ENCODE measurements at regions not wholly inside any gene's neighbourhood (a gene's known extent, or its start where the extent isn't known, plus 50 kb on each side); places are given as distances from the start of the nearest gene placed in this dataset.

DNA sequence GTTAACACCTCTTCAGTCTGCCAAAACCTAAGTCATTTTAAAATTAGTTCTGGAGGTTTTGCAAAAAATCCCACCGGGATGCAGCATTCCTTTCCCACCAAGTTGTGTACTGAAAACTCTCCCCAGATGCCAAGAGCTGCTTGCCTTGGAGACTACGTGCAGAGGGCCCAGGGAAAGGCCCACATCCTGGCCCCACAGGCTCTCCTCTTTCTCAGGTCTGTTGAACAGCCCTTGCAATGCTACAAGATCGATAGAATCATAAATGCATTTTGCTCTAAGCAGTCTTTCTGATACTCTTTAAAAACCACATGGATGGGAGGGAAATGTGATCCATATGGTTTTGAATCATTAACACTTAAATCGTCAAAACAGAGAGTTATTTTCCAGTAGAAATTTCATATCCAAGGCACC lies 126.7 kb upstream of the ZMIZ1 start:
- no peak overlapping the region for H3K4me3 Mint-ChIP-seq (ENCODE audit: unreplicated experiment)
- peaks cover 30% of the 10 kb centered on the region for H3K4me1 Mint-ChIP-seq (ENCODE audit: low read depth)

DNA sequence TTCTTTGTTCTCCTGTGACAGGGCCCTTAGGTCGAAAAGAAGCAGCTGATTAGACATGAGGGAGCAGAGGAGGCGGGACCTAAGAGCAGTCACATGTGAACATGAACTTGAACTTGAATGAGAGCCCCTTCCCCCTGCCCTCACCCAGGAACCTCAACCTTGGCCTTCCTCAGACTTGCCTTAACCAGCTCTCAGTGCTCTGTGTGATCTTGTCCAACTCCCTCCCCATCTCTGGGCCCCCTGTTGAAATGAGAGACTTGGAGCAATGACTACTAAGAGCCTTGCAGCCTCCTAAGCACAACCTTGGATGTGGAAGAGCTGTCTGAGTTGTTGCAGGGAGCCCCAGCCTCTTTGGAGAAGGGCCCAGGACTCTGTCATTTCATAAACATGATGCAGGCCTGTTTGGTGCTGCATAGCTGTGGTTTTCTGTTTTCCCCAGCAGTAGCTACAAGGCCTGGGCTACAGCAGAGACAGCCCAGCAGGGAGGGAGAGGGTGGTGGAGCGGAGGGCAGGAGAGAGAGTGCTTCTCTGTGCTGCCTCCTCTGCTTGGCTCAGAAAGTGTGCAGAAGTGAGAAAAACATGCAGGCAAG lies 123.9 kb upstream of the ZMIZ1 start:
- TF ChIP-seq, protein P1, sequence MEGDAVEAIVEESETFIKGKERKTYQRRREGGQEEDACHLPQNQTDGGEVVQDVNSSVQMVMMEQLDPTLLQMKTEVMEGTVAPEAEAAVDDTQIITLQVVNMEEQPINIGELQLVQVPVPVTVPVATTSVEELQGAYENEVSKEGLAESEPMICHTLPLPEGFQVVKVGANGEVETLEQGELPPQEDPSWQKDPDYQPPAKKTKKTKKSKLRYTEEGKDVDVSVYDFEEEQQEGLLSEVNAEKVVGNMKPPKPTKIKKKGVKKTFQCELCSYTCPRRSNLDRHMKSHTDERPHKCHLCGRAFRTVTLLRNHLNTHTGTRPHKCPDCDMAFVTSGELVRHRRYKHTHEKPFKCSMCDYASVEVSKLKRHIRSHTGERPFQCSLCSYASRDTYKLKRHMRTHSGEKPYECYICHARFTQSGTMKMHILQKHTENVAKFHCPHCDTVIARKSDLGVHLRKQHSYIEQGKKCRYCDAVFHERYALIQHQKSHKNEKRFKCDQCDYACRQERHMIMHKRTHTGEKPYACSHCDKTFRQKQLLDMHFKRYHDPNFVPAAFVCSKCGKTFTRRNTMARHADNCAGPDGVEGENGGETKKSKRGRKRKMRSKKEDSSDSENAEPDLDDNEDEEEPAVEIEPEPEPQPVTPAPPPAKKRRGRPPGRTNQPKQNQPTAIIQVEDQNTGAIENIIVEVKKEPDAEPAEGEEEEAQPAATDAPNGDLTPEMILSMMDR (IDR thresholded peaks at IDR 0.05) = peak; percentile 50
- no peaks in the 10 kb centered on the region for H3K27me3 Mint-ChIP-seq (ENCODE audit: low read depth)
- peaks cover 6% of the 10 kb centered on the region for H3K9me3 Mint-ChIP-seq (ENCODE audit: low read depth)
- H3K4me1 Mint-ChIP-seq (ENCODE audit: low read depth) = peaks cover 30% of the 10 kb centered on the region
- H3K4me3 Mint-ChIP-seq (ENCODE audit: unreplicated experiment) = no peak overlapping the region
- peak overlapping the region; percentile 86 for H3K27ac Mint-ChIP-seq (ENCODE audit: unreplicated experiment)
- DNase-seq (ENCODE audit: low spot score) = no peak
- H3K36me3 Mint-ChIP-seq (ENCODE audit: low read depth) = no peaks in the 10 kb centered on the region

More for the DNA sequence above, 126.7 kb upstream of the ZMIZ1 start:
- TF ChIP-seq, protein P1 (IDR thresholded peaks at IDR 0.05) = no peak
- Mint-ChIP-seq H3K36me3 (ENCODE audit: low read depth) (no peaks in the 10 kb centered on the region), H3K27ac (ENCODE audit: unreplicated experiment) (no peak overlapping the region), H3K27me3 (ENCODE audit: low read depth) (no peaks in the 10 kb centered on the region), H3K9me3 (ENCODE audit: low read depth) (peaks cover 6% of the 10 kb centered on the region)
- no peak for DNase-seq (ENCODE audit: low spot score)

DNA sequence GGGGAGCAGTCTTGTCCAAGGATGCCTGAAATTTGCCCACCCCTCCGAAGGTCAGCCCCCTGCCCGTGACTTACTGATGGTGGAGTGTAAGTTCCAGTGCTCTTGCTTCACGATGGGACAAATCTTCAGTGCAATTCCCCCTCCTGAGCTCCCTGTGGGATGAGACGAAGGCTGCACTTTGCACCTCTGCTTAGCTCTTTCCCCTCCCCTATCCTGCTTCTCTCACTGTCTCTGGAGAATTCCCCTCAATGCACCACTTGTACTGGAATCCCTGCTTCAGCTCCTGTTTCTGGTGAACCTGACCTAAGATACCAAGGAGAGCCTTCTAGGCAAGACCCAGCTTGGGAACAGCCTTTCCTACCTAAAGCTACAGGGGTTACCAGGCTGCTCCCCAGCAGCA lies 122.9 kb upstream of the ZMIZ1 start:
- H3K27ac Mint-ChIP-seq (ENCODE audit: unreplicated experiment) = no peak overlapping the region
- peaks cover 30% of the 10 kb centered on the region for H3K4me1 Mint-ChIP-seq (ENCODE audit: low read depth)
- peaks cover 6% of the 10 kb centered on the region for H3K9me3 Mint-ChIP-seq (ENCODE audit: low read depth)
- DNase-seq (ENCODE audit: low spot score) = no peak
- TF ChIP-seq, protein P1 (IDR thresholded peaks at IDR 0.05) = no peak
- H3K36me3 Mint-ChIP-seq (ENCODE audit: low read depth) = no peaks in the 10 kb centered on the region
- no peaks in the 10 kb centered on the region for H3K27me3 Mint-ChIP-seq (ENCODE audit: low read depth)
- no peak overlapping the region for H3K4me3 Mint-ChIP-seq (ENCODE audit: unreplicated experiment)

DNA sequence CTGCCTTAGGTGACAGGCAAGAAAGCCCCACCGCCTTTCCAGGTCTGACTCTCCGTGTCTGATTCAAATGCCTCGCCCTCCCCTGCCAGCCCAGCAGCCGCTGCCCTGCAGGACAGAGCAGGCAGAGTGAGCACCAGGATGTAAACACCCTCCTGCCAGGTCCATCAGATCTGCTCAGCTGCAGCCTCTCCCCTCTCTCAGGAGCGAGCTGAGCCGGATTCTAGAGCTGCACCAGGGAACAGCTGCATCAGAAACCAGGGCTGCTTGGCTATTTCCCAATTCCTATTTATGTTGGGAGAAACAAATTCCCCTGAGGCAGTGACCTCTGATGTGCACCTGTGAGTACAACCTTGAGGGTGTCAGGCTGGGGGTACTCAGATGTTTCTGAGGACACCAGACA lies 121.5 kb upstream of the ZMIZ1 start:
- no peaks in the 10 kb centered on the region for H3K36me3 Mint-ChIP-seq (ENCODE audit: low read depth)
- H3K27ac Mint-ChIP-seq (ENCODE audit: unreplicated experiment) = no peak overlapping the region
- peaks cover 2% of the 10 kb centered on the region for H3K27me3 Mint-ChIP-seq (ENCODE audit: low read depth)
- peaks cover 27% of the 10 kb centered on the region for H3K4me1 Mint-ChIP-seq (ENCODE audit: low read depth)
- H3K4me3 Mint-ChIP-seq (ENCODE audit: unreplicated experiment) = no peak overlapping the region
- TF ChIP-seq, protein P1 (IDR thresholded peaks at IDR 0.05) = no peak
- no peak for DNase-seq (ENCODE audit: low spot score)
- peaks cover 6% of the 10 kb centered on the region for H3K9me3 Mint-ChIP-seq (ENCODE audit: low read depth)

DNA sequence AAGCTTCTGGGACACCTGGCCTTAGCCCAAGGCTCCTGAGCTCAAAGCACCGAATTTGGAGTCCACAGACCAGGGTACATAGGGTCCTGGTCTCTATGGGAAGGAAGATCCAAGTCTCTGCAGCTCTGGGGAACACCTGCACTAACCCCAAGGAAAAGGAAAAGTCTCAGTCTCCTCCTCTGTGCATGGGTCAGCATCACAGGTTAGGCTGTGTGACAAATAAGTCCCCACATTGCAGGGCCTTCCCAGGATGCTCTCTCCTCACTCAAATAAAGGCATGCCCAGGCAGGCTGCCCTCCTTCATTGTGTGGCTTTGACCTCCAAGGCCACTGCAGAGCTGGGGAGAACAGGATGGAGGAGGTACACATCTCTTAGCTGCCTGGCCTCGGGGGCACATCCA lies 121.0 kb upstream of the ZMIZ1 start:
- Mint-ChIP-seq H3K9me3 (ENCODE audit: low read depth) (peaks cover 3% of the 10 kb centered on the region), H3K4me1 (ENCODE audit: low read depth) (peaks cover 25% of the 10 kb centered on the region), H3K27ac (ENCODE audit: unreplicated experiment) (no peak overlapping the region), H3K36me3 (ENCODE audit: low read depth) (no peaks in the 10 kb centered on the region), H3K27me3 (ENCODE audit: low read depth) (peaks cover 2% of the 10 kb centered on the region), H3K4me3 (ENCODE audit: unreplicated experiment) (no peak overlapping the region)
- TF ChIP-seq, protein P1 (IDR thresholded peaks at IDR 0.05) = no peak
- no peak for DNase-seq (ENCODE audit: low spot score)
